ENCODE measurements at regions not wholly inside any gene's neighbourhood (a gene's known extent, or its start where the extent isn't known, plus 50 kb on each side); places are given as distances from the start of the nearest gene placed in this dataset.

DNA sequence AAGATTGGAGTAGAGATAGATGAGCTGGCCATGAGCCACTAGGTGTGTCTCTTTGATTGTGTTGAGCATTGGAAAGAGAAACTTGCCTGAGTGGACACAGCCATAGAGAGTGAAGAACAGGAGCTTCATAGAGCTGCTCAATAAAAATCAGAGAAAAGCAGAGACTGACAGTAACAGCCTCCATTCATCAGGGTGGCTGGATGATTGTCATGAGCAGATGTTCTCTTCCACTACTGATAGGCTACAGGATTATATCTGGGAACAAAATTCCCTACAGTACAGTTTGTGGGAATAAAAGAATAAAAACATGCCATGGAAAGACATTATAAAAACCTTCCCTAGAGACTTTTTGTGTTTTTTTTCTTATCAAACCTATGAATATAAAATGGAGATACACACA lies 404.8 kb upstream of the ACVR2A start:
- TF ChIP-seq, protein P1, sequence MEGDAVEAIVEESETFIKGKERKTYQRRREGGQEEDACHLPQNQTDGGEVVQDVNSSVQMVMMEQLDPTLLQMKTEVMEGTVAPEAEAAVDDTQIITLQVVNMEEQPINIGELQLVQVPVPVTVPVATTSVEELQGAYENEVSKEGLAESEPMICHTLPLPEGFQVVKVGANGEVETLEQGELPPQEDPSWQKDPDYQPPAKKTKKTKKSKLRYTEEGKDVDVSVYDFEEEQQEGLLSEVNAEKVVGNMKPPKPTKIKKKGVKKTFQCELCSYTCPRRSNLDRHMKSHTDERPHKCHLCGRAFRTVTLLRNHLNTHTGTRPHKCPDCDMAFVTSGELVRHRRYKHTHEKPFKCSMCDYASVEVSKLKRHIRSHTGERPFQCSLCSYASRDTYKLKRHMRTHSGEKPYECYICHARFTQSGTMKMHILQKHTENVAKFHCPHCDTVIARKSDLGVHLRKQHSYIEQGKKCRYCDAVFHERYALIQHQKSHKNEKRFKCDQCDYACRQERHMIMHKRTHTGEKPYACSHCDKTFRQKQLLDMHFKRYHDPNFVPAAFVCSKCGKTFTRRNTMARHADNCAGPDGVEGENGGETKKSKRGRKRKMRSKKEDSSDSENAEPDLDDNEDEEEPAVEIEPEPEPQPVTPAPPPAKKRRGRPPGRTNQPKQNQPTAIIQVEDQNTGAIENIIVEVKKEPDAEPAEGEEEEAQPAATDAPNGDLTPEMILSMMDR (IDR thresholded peaks at IDR 0.05; ENCODE audit: low read depth, low read length, missing control alignments): no peak
- DNase-seq (ENCODE audit: low read depth): no peak
- H3K4me3 ChIP-seq (ENCODE audit: low read depth, low read length): no peak overlapping the region

DNA sequence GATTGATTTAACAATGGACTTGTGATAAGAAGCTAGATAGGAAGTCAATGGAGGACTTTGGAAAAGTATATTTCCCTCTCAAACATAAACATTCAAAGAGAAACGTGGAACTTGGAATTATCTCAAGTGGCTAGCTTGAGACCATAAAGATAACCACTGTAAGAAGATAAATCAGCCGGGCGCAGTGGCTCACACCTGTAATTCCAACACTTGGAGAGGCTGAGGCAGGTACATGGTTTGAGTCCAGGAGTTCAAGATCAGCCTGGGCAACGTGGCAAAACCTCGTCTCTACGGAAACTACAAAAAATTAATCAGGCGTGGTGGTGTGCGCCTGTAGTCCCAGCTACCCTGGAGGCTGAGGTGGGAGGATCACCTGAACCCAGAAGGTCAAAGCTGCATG lies 405.9 kb upstream of the ACVR2A start:
- DNase-seq (ENCODE audit: low read depth): no peak
- H3K4me3 ChIP-seq (ENCODE audit: low read depth, low read length): no peak overlapping the region
- TF ChIP-seq, protein P1 (IDR thresholded peaks at IDR 0.05; ENCODE audit: low read depth, low read length, missing control alignments): no peak

DNA sequence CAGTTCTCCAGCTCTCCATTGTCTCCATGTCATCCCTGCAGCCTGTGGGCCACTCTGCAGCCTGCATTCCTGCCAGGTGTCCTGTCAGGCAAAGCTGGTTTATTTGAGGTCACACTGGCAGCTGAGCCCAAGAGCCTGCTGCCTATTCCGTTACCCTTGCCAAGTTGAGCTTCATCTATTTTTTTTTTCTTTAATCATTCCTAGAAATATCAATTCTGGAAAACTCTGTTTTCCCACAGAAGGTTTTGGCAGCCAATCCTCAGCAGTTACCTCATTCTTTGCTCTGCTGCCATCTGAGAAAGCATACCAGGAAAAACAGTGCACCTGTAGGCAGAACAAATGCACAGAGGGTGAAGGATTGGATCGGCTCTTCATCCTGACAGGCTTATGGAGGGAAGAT lies 411.0 kb upstream of the ACVR2A start:
- no peak overlapping the region for H3K4me3 ChIP-seq (ENCODE audit: low read depth, low read length)
- TF ChIP-seq, protein P1 (IDR thresholded peaks at IDR 0.05; ENCODE audit: low read depth, low read length, missing control alignments): no peak
- no peak for DNase-seq (ENCODE audit: low read depth)

DNA sequence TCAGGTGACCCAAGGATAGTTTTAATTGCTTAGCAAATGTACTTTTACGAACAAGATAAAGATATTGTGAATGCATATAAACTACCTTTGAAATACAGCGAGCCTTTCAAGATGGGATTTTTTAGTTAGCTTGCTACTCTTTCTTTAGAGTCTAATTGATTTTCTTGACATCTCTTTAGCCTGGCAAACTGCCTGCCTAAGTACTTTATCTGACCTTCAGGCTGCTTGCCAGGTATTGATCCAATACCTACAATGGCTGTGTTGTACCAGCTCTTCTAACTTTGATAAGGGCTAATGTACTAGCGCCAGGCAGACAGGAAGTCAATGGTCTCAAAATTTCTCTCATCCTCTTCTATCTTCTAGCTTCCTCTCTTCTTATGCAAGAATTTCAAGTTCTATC lies 414.4 kb upstream of the ACVR2A start:
- TF ChIP-seq, protein P1 (IDR thresholded peaks at IDR 0.05; ENCODE audit: low read depth, low read length, missing control alignments): no peak
- no peak for DNase-seq (ENCODE audit: low read depth)
- no peak overlapping the region for H3K4me3 ChIP-seq (ENCODE audit: low read depth, low read length)

DNA sequence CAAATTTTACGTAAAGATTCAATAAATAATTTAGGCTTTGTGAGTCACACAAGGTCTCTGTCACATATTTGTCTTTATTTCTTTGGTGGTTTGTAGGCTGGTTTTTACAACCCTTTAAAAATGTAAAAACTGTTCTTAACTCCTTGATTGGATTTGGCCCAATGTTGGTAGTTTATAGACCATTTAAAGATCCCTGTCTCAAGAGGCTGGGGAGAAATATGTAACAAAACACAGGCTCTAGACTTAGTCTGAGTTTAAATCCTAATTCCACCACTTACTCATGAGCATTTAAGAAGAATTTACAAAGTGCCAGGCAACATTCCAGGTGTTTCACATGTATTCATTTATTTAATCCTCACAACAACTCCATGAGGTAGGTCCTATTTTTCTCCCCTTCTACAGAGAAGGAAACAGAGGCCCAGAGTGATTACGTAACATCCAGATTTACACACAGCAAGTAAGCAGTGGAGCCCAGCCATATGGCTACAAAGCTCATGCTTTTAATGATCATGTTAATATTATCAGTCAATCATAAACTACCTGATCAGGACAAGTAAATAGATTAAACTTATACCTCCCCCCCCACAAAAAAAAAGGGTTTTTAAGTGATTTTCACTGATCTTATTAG lies 416.6 kb upstream of the ACVR2A start:
- no peak overlapping the region for H3K4me3 ChIP-seq (ENCODE audit: low read depth, low read length)
- TF ChIP-seq, protein P1 (IDR thresholded peaks at IDR 0.05; ENCODE audit: low read depth, low read length, missing control alignments): no peak
- DNase-seq (ENCODE audit: low read depth): no peak

DNA sequence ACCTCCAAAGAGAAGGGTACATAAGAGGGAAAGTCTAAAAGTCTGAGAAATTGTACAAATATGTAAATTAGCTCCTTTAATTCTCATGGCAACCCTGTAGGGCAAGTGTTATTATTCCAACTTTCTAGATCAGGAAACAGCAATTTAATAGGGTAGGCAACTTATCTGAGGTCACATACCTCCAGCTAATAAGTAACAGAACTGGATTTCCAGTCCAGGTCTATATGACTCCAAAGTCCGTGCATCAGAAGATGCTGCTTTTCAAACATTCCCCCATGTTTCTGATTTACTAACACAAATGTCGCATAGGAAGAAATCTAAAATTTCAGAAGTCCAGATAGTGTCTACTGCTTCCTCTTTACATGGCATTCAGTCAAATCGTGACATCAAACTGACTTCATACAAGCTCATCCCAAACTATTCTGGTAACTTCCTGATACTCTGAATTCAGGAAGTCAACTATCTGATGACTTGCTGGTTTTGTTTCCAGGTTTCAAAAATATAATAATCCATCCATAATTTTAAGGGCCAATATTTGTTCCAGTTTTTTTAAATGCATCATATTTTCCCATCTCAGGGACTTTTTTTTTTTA lies 419.3 kb upstream of the ACVR2A start:
- no peak for DNase-seq (ENCODE audit: low read depth)
- TF ChIP-seq, protein P1 (IDR thresholded peaks at IDR 0.05; ENCODE audit: low read depth, low read length, missing control alignments): no peak

DNA sequence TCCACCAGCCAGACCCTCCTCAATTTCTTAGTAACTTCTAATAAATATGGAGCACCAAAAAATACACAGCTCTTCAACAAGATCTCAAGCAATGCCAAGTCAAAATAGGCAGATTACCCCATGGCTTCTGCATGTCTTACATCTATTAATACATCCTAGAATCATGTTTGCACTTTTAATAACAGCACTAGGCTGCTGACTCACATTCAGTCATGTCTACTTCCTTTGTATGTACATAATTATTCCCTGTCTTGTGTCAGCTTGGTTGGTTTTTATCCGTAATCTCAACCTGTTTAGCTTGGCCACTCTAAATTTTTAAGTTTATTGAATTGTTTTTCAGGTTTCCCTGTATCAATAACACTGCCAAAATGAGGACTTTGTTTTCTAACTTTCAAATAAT lies 420.1 kb upstream of the ACVR2A start:
- DNase-seq (ENCODE audit: low read depth): no peak

More for the DNA sequence above, 419.3 kb upstream of the ACVR2A start:
- no peak overlapping the region for H3K4me3 ChIP-seq (ENCODE audit: low read depth, low read length)

More for the DNA sequence above, 420.1 kb upstream of the ACVR2A start:
- TF ChIP-seq, protein P1 (IDR thresholded peaks at IDR 0.05; ENCODE audit: low read depth, low read length, missing control alignments): no peak
- no peak overlapping the region for H3K4me3 ChIP-seq (ENCODE audit: low read depth, low read length)

All from GM12864 (cell line).